HG02943 (cell line): ENCODE measurements at regions not wholly inside any gene's neighbourhood (a gene's known extent, or its start where the extent isn't known, plus 50 kb on each side); places are given as distances from the start of the nearest gene placed in this dataset.
"Not testable (repeated sequence)": the region's sequence is repeated elsewhere in the genome, so short reads cannot be mapped to it uniquely, and the experiment has no call there.

Source experiments
- ATAC-seq: cut with Tn5 transposase; IDR thresholded peaks from one replicate; pipeline ENCODE4 v1.9.1; 2021; ENCODE audit warnings: mild to moderate bottlenecking, low read depth, moderate library complexity; ENCODE audit not compliant: unreplicated experiment

DNA sequence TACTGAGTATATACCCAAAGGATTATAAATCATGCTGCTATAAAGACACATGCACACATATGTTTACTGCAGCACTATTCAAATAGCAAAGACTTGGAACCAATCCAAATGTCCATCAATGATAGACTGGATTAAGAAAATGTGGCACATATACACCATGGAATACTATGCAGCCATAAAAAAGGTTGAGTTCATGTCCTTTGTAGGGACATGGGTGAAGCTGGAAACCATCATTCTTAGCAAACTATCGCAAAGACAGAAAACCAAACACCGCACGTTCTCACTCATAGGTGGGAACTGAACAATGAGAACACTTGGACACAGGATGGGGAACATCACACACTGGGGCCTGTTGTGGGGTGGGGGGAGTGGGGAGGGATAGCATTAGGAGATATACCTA is 378.3 kb upstream of the PIK3R1 start:
- not testable (repeated sequence) for ATAC-seq

- ATAC-seq: not testable (repeated sequence)
Measured at GRCh38 chr5:67836496-67836895, 379.1 kb upstream of the PIK3R1 start.

DNA sequence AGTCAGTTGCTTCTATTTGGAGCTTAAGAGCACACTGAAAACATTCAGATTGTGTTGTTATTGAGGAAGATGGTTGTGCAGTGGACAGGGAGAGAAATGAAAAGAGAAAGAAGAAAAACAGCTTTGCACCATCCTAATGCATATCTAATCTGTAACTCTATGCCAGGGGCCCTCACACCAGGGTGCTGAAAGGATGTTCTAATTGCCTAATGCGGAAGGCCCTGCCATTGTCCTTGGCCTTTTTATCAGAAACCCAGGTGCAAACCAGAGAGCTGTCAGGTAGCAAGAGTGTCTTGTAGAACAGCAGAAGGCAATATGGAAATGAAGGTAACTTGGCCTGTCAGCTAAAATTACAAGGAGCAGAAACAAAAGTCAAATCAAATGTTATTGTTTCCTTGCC is 384.5 kb upstream of the PIK3R1 start:
- ATAC-seq: no peak

- ATAC-seq: no peak
Measured at GRCh38 chr5:67827541-67827940, 388.0 kb upstream of the PIK3R1 start.

DNA sequence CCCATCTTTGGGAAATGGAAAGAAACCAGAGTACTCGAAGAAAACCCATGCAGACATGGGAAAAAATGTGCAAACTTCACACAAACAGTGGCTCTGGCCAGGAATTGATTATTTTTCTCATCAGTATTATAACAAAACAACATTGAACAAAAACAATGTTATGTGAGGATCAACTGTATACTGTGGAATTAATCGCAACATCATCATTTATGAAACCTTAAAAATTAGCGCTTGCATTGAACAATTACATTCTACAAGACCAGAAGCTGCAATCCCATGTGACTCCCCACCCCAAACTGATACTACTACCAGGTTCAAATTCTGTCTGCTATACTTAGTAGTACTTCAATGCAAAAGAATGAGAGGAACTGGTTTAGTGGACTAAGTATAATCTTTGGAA is 390.7 kb upstream of the PIK3R1 start:
- ATAC-seq: no peak

- no peak for ATAC-seq
Measured at GRCh38 chr5:67817652-67818051, 397.9 kb upstream of the PIK3R1 start.

- no peak for ATAC-seq
Measured at GRCh38 chr5:67816456-67816855, 399.1 kb upstream of the PIK3R1 start.

- no peak for ATAC-seq
Measured at GRCh38 chr5:67815455-67816391, 399.8 kb upstream of the PIK3R1 start.

GRCh38 chr5:67814569-67815311 is 400.8 kb upstream of the PIK3R1 start:
- no peak for ATAC-seq

GRCh38 chr5:67813877-67814539 is 401.5 kb upstream of the PIK3R1 start:
- no peak for ATAC-seq

DNA sequence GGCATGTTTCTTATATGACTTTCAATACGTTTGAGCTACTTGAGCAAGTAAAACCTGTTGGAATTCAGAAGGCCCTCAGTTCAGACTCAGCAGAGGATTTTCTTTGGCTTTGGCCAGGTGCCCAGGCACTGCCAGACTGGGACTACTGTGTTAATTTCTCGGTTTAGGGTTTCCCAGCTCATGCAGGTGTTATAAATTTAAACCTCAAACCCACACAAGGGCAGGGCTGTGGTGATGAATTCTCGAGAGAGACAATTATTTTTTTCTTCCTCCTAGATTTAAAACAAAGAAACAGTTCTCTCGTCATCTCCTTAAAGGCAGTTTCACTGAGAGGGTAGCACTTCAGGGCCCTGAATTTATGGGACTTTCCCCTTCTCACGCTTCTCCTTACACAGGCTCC is 406.0 kb upstream of the PIK3R1 start:
- no peak for ATAC-seq

- no peak for ATAC-seq
Measured at GRCh38 chr5:67808340-67808739, 407.2 kb upstream of the PIK3R1 start.

- no peak for ATAC-seq
Measured at GRCh38 chr5:67807439-67807888, 408.1 kb upstream of the PIK3R1 start.

DNA sequence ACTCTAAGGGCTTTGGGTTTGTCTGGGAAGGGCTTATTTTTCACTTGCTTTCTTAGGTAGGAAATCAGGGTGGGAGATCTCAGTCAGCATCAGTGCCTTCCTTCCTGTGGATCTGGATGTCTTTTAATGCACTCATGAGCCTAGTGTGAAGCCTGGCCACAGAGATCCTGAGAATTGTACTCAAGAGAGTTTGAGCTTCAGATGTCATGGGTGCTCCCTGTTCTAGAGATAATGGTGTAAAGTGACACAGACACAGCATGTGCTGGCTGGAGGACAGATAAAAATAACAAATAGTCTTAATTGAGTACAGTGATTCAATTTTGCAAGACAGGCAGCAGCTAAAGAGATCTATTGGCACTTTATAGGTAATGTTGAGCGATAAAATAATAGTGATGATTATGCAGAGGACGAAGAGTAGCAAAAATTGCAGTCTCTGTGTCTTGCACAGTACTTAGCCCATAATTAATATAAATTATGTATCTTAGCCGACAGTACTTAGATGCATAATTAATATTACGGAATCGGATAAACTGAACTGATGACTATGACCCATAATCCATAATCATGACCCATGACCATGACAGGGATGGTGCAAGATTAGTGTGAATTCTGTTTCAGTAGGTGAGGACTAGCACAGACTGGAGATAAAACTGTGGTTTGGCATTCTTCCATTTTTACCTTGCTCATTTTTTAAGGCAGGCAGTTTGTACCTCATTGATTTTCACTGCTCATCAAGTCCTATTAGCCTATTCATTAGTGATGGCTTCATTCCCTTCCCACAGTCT is 408.7 kb upstream of the PIK3R1 start:
- no peak for ATAC-seq

DNA sequence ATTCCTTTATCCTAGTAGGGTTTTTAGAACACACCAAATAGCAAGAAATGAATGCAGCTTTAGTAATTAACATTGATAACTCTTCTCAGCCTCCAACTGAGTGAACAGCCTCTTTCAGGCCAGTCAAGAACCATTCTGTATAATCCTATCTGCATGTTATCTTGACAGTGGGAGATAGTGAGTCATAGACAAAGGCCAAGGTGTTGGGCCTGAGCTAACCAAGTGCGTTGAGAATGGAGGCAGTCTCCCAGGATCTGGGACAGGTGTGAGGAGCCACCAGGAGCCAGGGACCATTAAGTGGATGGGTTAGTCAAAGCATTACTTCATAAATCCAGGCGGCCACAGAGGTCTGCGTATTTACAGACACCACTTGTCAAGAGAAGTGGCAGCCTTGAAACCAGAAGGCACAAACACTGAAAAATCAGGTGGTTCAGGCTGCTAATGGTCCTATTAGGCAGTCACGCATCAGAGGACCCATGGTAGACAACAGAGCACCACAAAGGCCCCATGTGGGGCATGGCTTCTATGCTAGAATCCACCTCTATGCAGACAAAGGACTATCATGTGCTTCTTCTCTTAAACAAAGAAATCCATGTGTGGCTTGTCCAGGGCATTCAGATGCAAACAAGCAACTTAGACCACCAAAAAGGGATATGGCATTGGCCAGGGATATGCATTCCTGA is 409.7 kb upstream of the PIK3R1 start:
- no peak for ATAC-seq

GRCh38 chr5:67802766-67803165 is 412.8 kb upstream of the PIK3R1 start:
- ATAC-seq: no peak

DNA sequence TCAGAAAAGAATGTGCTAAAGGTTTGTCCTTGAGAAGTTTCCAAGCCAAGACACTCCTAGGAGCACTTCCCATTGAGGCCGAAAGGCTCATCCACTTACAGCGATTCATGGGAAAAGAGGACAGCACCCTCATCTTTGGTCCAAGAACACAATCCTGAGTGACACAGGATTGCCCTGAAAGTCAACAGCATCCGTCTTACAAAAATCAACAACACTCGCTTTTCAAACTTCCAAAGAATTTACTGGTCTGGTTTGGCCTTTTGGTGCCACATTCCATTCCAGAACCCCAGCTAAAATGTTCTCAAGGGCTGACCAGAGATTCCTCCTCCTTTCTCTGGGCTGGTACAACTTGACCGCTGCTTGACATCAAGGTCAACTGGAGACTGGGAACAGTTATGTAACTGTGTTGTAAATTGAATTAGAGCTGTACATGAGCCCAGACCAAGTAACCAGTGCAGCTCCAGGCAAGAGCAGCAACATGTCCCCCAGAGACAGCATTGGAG is 415.8 kb upstream of the PIK3R1 start:
- no peak for ATAC-seq

DNA sequence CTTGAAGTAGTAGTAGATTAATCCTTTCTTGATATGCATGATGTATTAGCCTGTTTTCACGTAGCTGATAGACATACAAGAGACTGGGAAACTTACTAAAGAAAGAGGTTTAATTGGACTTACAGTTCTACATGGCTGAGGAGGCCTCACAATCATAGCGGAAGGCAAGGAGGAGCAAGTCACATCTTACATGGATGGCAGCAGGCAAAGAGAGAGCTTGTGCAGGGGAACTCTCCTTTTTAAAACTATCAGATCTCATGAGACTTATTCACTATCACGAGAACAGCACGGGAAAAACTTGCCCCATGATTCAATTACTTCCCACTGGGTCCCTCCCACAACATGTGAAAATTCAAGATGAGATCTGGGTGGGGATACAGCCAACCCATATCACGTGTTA is 417.1 kb upstream of the PIK3R1 start:
- not testable (repeated sequence) for ATAC-seq

GRCh38 chr5:67795781-67796477 is 419.6 kb upstream of the PIK3R1 start:
- no peak for ATAC-seq
